HEK293T (cell line): ENCODE measurements at regions not wholly inside any gene's neighbourhood (a gene's known extent, or its start where the extent isn't known, plus 50 kb on each side); places are given as distances from the start of the nearest gene placed in this dataset.

ENCODE experiments used
- CTBP1 ChIP-seq: fragments of 450-650 bp; IDR thresholded peaks from 2 replicates; pipeline ENCODE4 v1.6.1; 2016; ENCODE audit warnings: borderline replicate concordance
- ELF4 ChIP-seq: fragments of 450-650 bp; IDR thresholded peaks from 2 replicates; pipeline ENCODE4 v1.6.1; 2017; ENCODE audit warnings: antibody characterized with exemption
- FOXA1 ChIP-seq: fragments of 450-650 bp; IDR thresholded peaks from 2 replicates; pipeline ENCODE4 v1.6.1; 2016; ENCODE audit warnings: mild to moderate bottlenecking
- FOXK2 ChIP-seq: fragments of 450-650 bp; IDR thresholded peaks from 2 replicates; pipeline ENCODE4 v1.6.1; 2016; ENCODE audit warnings: mild to moderate bottlenecking
- FOXM1 ChIP-seq: fragments of 450-650 bp; IDR thresholded peaks from 2 replicates; pipeline ENCODE4 v1.6.1; 2017; ENCODE audit warnings: mild to moderate bottlenecking, borderline replicate concordance
- SP1 ChIP-seq: fragments of 450-650 bp; IDR thresholded peaks from 2 replicates; pipeline ENCODE4 v1.6.1; 2017
- SUZ12 ChIP-seq: fragments of 450-650 bp; IDR thresholded peaks from 2 replicates; pipeline ENCODE4 v1.6.1; 2016; ENCODE audit warnings: mild to moderate bottlenecking
- TF ChIP-seq, protein P1 (sequence below): fragments of 450-650 bp; IDR thresholded peaks from 2 replicates; pipeline ENCODE4 v1.6.1; 2016

DNA sequence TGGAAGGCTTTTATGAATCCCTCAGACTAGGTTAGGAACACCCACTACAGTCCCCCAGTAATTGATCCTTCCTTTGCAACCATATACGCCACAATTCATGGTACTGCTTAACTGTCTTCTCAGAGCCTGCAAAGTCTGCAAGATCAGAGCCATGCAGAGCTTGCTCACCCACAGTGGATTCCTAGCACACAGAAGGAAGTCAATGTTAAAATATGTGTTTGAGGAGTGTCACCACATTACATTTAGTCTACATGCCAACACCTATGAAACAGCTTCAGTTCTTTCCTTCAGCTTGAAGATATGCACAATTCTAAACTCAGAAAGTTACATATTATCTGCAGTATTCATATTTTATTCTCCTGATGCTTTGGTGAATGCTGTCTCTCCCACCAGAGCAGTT is 138.5 kb downstream of the NDUFA12 start:
- TF ChIP-seq SP1 (no peak), CTBP1 (no peak), FOXA1 (no peak), FOXK2 (no peak), ELF4 (no peak), FOXM1 (no peak), SUZ12 (no peak)
- TF ChIP-seq, protein P1, sequence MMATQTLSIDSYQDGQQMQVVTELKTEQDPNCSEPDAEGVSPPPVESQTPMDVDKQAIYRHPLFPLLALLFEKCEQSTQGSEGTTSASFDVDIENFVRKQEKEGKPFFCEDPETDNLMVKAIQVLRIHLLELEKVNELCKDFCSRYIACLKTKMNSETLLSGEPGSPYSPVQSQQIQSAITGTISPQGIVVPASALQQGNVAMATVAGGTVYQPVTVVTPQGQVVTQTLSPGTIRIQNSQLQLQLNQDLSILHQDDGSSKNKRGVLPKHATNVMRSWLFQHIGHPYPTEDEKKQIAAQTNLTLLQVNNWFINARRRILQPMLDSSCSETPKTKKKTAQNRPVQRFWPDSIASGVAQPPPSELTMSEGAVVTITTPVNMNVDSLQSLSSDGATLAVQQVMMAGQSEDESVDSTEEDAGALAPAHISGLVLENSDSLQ: no peak
